H9 (cell line): ENCODE measurements at regions not wholly inside any gene's neighbourhood (a gene's known extent, or its start where the extent isn't known, plus 50 kb on each side); places are given as distances from the start of the nearest gene placed in this dataset.

Source experiments
- DNase-seq: peaks from one replicate; pipeline ENCODE4 v3.0.0-alpha.2; 2017
- H2AFZ ChIP-seq: one replicate; pipeline ENCODE4 v1.6.1; 2013; ENCODE audit warnings: mild to moderate bottlenecking, low read length, control low read depth, moderate library complexity
- H2AK5ac ChIP-seq: 2 replicates; pipeline ENCODE4 v1.6.1; 2013; ENCODE audit warnings: low read length, control low read depth, mixed read lengths; ENCODE audit not compliant: insufficient read length
- H2BK120ac ChIP-seq: one replicate; pipeline ENCODE4 v1.6.1; 2013; ENCODE audit warnings: low read depth, mild to moderate bottlenecking, low read length, control low read depth, inconsistent platforms; ENCODE audit not compliant: poor library complexity, severe bottlenecking
- H2BK12ac ChIP-seq: 2 replicates; pipeline ENCODE4 v1.6.1; 2013; ENCODE audit warnings: low read length, control low read depth, mixed read lengths, low read depth; ENCODE audit not compliant: insufficient read length
- H2BK15ac ChIP-seq: 2 replicates; pipeline ENCODE4 v1.6.1; 2013; ENCODE audit warnings: low read depth, low read length, control low read depth
- H2BK20ac ChIP-seq: one replicate; pipeline ENCODE4 v1.6.1; 2013; ENCODE audit warnings: low read depth, mild to moderate bottlenecking, low read length, control low read depth, inconsistent platforms; ENCODE audit not compliant: poor library complexity, severe bottlenecking
- H2BK5ac ChIP-seq: 2 replicates; pipeline ENCODE4 v1.6.1; 2013; ENCODE audit warnings: low read length, control low read depth, mixed read lengths; ENCODE audit not compliant: insufficient read length
- H3K14ac ChIP-seq: 2 replicates; pipeline ENCODE4 v1.6.1; 2013; ENCODE audit warnings: low read length, control low read depth; ENCODE audit not compliant: insufficient read depth
- H3K18ac ChIP-seq: 2 replicates; pipeline ENCODE4 v1.6.1; 2013; ENCODE audit warnings: low read depth, mild to moderate bottlenecking, mixed read lengths, low read length, control low read depth; ENCODE audit not compliant: insufficient read length
- H3K23ac ChIP-seq: 2 replicates; pipeline ENCODE4 v1.6.1; 2013; ENCODE audit warnings: low read length, control low read depth, mixed read lengths, low read depth; ENCODE audit not compliant: insufficient read length
- H3K23me2 ChIP-seq: 2 replicates; pipeline ENCODE4 v1.6.1; 2013; ENCODE audit warnings: low read depth, mild to moderate bottlenecking, mixed read lengths, low read length, control low read depth; ENCODE audit not compliant: insufficient read length, poor library complexity, severe bottlenecking
- H3K27ac ChIP-seq: 2 replicates; pipeline ENCODE4 v1.5.1; 2013; ENCODE audit warnings: low read length, control low read depth, mixed read lengths, low read depth; ENCODE audit not compliant: insufficient read length
- H3K27me3 ChIP-seq: 2 replicates; pipeline ENCODE4 v1.6.1; 2013; ENCODE audit warnings: low read length, control low read depth, inconsistent platforms; ENCODE audit not compliant: insufficient read depth
- H3K4ac ChIP-seq: 2 replicates; pipeline ENCODE4 v1.6.1; 2013; ENCODE audit warnings: low read depth, mild to moderate bottlenecking, control low read depth, inconsistent platforms, low read length, moderate library complexity
- H3K4me1 ChIP-seq: 2 replicates; pipeline ENCODE4 v1.6.1; 2013; ENCODE audit warnings: low read length, control low read depth, inconsistent platforms; ENCODE audit not compliant: insufficient read depth
- H3K4me2 ChIP-seq: 2 replicates; pipeline ENCODE4 v1.6.1; 2013; ENCODE audit warnings: low read length, control low read depth, mixed read lengths; ENCODE audit not compliant: insufficient read length, insufficient read depth
- H3K56ac ChIP-seq: 2 replicates; pipeline ENCODE4 v1.6.1; 2013; ENCODE audit warnings: low read depth, mild to moderate bottlenecking, mixed read lengths, low read length, control low read depth; ENCODE audit not compliant: insufficient read length
- H3K79me1 ChIP-seq: 2 replicates; pipeline ENCODE4 v1.6.1; 2013; ENCODE audit warnings: low read depth, mild to moderate bottlenecking, moderate library complexity, low read length, control low read depth, inconsistent platforms; ENCODE audit not compliant: insufficient read depth, poor library complexity, severe bottlenecking
- H3K79me2 ChIP-seq: 2 replicates; pipeline ENCODE4 v1.6.1; 2013; ENCODE audit warnings: low read length, control low read depth, inconsistent platforms; ENCODE audit not compliant: insufficient read depth
- H3K9ac ChIP-seq: 2 replicates; pipeline ENCODE4 v1.6.1; 2013; ENCODE audit warnings: low read length, control low read depth, mixed read lengths; ENCODE audit not compliant: insufficient read length; ENCODE audit errors: extremely low read depth
- H3K9me3 ChIP-seq: one replicate; pipeline ENCODE4 v1.6.1; 2013; ENCODE audit warnings: low read depth, low read length, inconsistent platforms; ENCODE audit not compliant: control insufficient read depth
- H3T11ph ChIP-seq: one replicate; pipeline ENCODE4 v1.6.1; 2013; ENCODE audit warnings: mild to moderate bottlenecking, low read length, control low read depth, inconsistent platforms
- H4K20me1 ChIP-seq: one replicate; pipeline ENCODE4 v1.6.1; 2013; ENCODE audit not compliant: control insufficient read depth, insufficient read length, insufficient read depth
- H4K5ac ChIP-seq: 2 replicates; pipeline ENCODE4 v1.6.1; 2013; ENCODE audit warnings: low read depth, mild to moderate bottlenecking, mixed read lengths, low read length, control low read depth; ENCODE audit not compliant: insufficient read length
- H4K8ac ChIP-seq: replicated peaks from 2 replicates; pipeline ENCODE4 v1.6.1; 2013; ENCODE audit warnings: low read length, control low read depth, mixed read lengths, low read depth; ENCODE audit not compliant: insufficient read length
- H4K91ac ChIP-seq: 2 replicates; pipeline ENCODE4 v1.6.1; 2013; ENCODE audit warnings: low read depth, mild to moderate bottlenecking, moderate library complexity, mixed read lengths, low read length, control low read depth; ENCODE audit not compliant: insufficient read length
- H3K27ac Mint-ChIP-seq, 3 experiments: 2 replicates in 2 of 3; 3 replicates in 1 of 3; pipeline ENCODE4 v1.8.0; 2020 to 2021; ENCODE audit warnings: mixed read lengths in 3 of 3, mild to moderate bottlenecking in 1 of 3, moderate library complexity in 1 of 3
- H3K27me3 Mint-ChIP-seq: 2 replicates; pipeline ENCODE4 v1.8.0; 2021; ENCODE audit warnings: low read depth, mild to moderate bottlenecking, moderate library complexity, mixed read lengths
- H3K36me3 Mint-ChIP-seq, 3 experiments: 2 replicates in 2 of 3; 3 replicates in 1 of 3; pipeline ENCODE4 v1.8.0; 2020 to 2021; ENCODE audit warnings: low read depth in 3 of 3, mixed read lengths in 3 of 3; ENCODE audit not compliant: insufficient read depth in 1 of 3
- H3K4me1 Mint-ChIP-seq, 2 experiments: 2 replicates each; pipeline ENCODE4 v1.8.0; 2020; ENCODE audit warnings: mixed read lengths in 2 of 2
- H3K4me3 Mint-ChIP-seq, 2 experiments: 2 replicates in 1 of 2; 3 replicates in 1 of 2; pipeline ENCODE4 v1.8.0; 2020 to 2021; ENCODE audit warnings: mild to moderate bottlenecking in 2 of 2, mixed read lengths in 2 of 2, moderate library complexity in 1 of 2
- H3K9me3 Mint-ChIP-seq, 2 experiments: 2 replicates in 1 of 2; 3 replicates in 1 of 2; pipeline ENCODE4 v1.8.0; 2020; ENCODE audit warnings: mild to moderate bottlenecking in 2 of 2, mixed read lengths in 2 of 2, moderate library complexity in 1 of 2
- CTCF ChIP-seq: fragments of 200-600 bp; sonication (generic); conservative IDR thresholded peaks from 3 replicates; pipeline ENCODE4 v1.8.0; 2021; ENCODE audit warnings: antibody characterized with exemption, mild to moderate bottlenecking
- WGBS: extraction: QIAGEN DNeasy Blood & Tissue Kit; methylation state at CpG from one replicate; pipeline ENCODE4 v1.1.7; 2013; ENCODE audit warnings: missing lambda C conversion rate, low lambda C conversion rate, mixed read lengths; ENCODE audit not compliant: insufficient read length; ENCODE audit errors: extremely low coverage; 5-methylcytosine and 5-hydroxymethylcytosine counted together

DNA sequence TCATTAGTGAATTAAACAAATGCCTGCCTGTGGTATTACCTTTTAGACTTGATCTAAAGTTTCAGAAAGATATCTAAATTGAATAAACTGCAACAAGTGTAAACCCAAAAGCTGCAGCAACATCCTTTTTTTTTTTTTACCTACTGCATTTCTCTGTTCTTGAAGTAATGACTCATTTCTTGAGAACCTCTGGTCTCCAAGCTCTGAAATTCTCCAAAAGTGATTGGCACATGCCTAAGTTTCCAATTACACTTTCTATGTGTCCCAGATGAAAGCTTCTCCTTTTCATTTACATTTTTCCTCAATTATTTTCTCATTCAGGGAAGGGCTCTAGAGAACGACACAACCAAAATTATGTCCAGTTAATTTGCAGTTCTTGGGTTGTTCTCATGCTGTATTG, 435.2 kb upstream of the DCN start:
- DNase-seq, result no peak
- no peak for TF ChIP-seq CTCF
- H3K4ac ChIP-seq, result no peak overlapping the region
- H3K27ac Mint-ChIP-seq, result no peak overlapping the region; a peak in 1 of 7 replicates
- H4K20me1 ChIP-seq, result no peaks in the 10 kb centered on the region
- no peak overlapping the region for H3K56ac ChIP-seq
- H2AK5ac ChIP-seq, result no peak overlapping the region
- no peak overlapping the region for H3K9ac ChIP-seq
- no peak overlapping the region for H4K8ac ChIP-seq
- no peak overlapping the region for H3K27ac ChIP-seq
- no peaks in the 10 kb centered on the region; a peak in 1 of 7 replicates for H3K36me3 Mint-ChIP-seq
- H3K14ac ChIP-seq, result no peak overlapping the region
- H4K5ac ChIP-seq, result no peak overlapping the region
- no peaks in the 10 kb centered on the region for H3K27me3 Mint-ChIP-seq
- no peaks in the 10 kb centered on the region for H3K4me1 ChIP-seq
- no CpG with 5 or more reads among the region's 1 CpG for WGBS
- H2BK120ac ChIP-seq, result no peak overlapping the region
- no peak overlapping the region for H3K4me3 Mint-ChIP-seq
- no peak overlapping the region for H2BK5ac ChIP-seq
- no peaks in the 10 kb centered on the region for H3K79me1 ChIP-seq
- no peak overlapping the region for H2BK12ac ChIP-seq
- no peak overlapping the region for H3K23ac ChIP-seq
- no peak overlapping the region for H3K18ac ChIP-seq
- no peaks in the 10 kb centered on the region for H3K23me2 ChIP-seq
- H3K27me3 ChIP-seq, result no peaks in the 10 kb centered on the region
- no peak overlapping the region for H2AFZ ChIP-seq
- no peak overlapping the region for H3T11ph ChIP-seq
- H3K4me2 ChIP-seq, result no peak overlapping the region
- H2BK20ac ChIP-seq, result no peak overlapping the region
- H3K9me3 Mint-ChIP-seq, result no peaks in the 10 kb centered on the region
- no peaks in the 10 kb centered on the region for H3K9me3 ChIP-seq
- H3K79me2 ChIP-seq, result no peaks in the 10 kb centered on the region
- peaks cover 2 to 6% of the 10 kb centered on the region in 2 experiments; a peak in 2 of 4 replicates for H3K4me1 Mint-ChIP-seq
- H4K91ac ChIP-seq, result no peak overlapping the region
- H2BK15ac ChIP-seq, result no peak overlapping the region
